GM12878 (cell line): ENCODE measurements at regions not wholly inside any gene's neighbourhood (a gene's known extent, or its start where the extent isn't known, plus 50 kb on each side); places are given as distances from the start of the nearest gene placed in this dataset.

Experiments used
- ATAC-seq: fragments of 200-7000 bp; cut with Tn5 transposase; 3 replicates; pipeline ENCODE4 v1.9.1; 2020; ENCODE audit warnings: mild to moderate bottlenecking, moderate library complexity
- BruUV-seq: library from RNA; stranded (reverse); fragments of 400-500 nt; replicated peaks from 2 replicates; lab custom pipeline; 2021; lab: Mats Ljungman, UMichigan
- CTCF ChIA-PET: fragments of 300-600 bp; sonication (Branson Sonifier 250); formaldehyde crosslinking; extraction: SDS; loops from one replicate; lab custom pipeline; 2021; ENCODE audit warnings: inconsistent platforms; lab: Yijun Ruan, JAX
- POLR2A ChIA-PET: fragments of 350-600 bp; formaldehyde crosslinking; extraction: SDS; loops from one replicate; lab custom pipeline; 2021; ENCODE audit warnings: inconsistent platforms; lab: Charles Lee
- RAD21 ChIA-PET: fragments of 300-600 bp; sonication (Branson Sonifier 250); formaldehyde crosslinking; loops from one replicate; lab custom pipeline; 2023; ENCODE audit warnings: antibody characterized with exemption; ENCODE audit not compliant: unreplicated experiment; lab: Charles Lee
- SMC1A ChIA-PET: fragments of 300-600 bp; sonication (Branson Sonifier 250); formaldehyde crosslinking; loops from one replicate; lab custom pipeline; 2023; ENCODE audit not compliant: unreplicated experiment, uncharacterized antibody; lab: Charles Lee
- DNase-seq: peaks from one replicate; pipeline ENCODE4 v3.0.0-alpha.2; 2011; ENCODE audit warnings: low read depth, low spot score
- FAIRE-seq: peaks from 3 replicates; lab custom pipeline; 2011; peaks lifted over from hg19 to GRCh38; lab: Jason Lieb, UNC
- H2AFZ ChIP-seq: 2 replicates; pipeline ENCODE4 v1.6.0; 2011; ENCODE audit warnings: low read depth, low read length, control low read depth; ENCODE audit not compliant: control insufficient read depth
- H3K27ac ChIP-seq: 2 replicates; pipeline ENCODE4 v1.5.1; 2011; ENCODE audit warnings: control low read depth; ENCODE audit not compliant: control insufficient read depth, insufficient read depth
- H3K27me3 ChIP-seq, 2 experiments: replicated peaks in 1 of 2; 2 replicates each; pipeline versions ENCODE4 v1.6.0 to v1.6.1; 2011; ENCODE audit warnings: low read length in 1 of 2; ENCODE audit not compliant: control insufficient read depth in 2 of 2, insufficient read depth in 2 of 2
- H3K36me3 ChIP-seq, 2 experiments: 2 replicates each; pipeline ENCODE4 v1.5.1; 2011; ENCODE audit warnings: low read length in 1 of 2; ENCODE audit not compliant: control insufficient read depth in 2 of 2, insufficient read depth in 2 of 2
- H3K4me1 ChIP-seq: 2 replicates; pipeline ENCODE4 v1.6.1; 2011; ENCODE audit warnings: mild to moderate bottlenecking, low read length, moderate library complexity, mixed read lengths; ENCODE audit not compliant: control insufficient read depth, insufficient read depth
- H3K4me2 ChIP-seq: 2 replicates; pipeline ENCODE4 v1.6.0; 2011; ENCODE audit warnings: control low read depth; ENCODE audit not compliant: control insufficient read depth, insufficient read depth
- H3K4me3 ChIP-seq: fragments of 200-600 bp; sonication (generic); 2 replicates; pipeline ENCODE4 v1.5.1; 2016
- H3K79me2 ChIP-seq: 2 replicates; pipeline ENCODE4 v1.6.0; 2011; ENCODE audit warnings: low read length; ENCODE audit not compliant: control insufficient read depth, insufficient read depth
- H3K9ac ChIP-seq: 2 replicates; pipeline ENCODE4 v1.8.0; 2011; ENCODE audit warnings: low read length, control low read depth, mixed read lengths; ENCODE audit not compliant: control insufficient read depth, insufficient read depth
- H3K9me3 ChIP-seq: replicated peaks from 3 replicates; pipeline ENCODE4 v1.5.1; 2011; ENCODE audit warnings: mild to moderate bottlenecking, low read length; ENCODE audit not compliant: control insufficient read depth, insufficient read depth
- H4K20me1 ChIP-seq: 2 replicates; pipeline ENCODE4 v1.6.0; 2011; ENCODE audit not compliant: control insufficient read depth, insufficient read depth
- BHLHE40 ChIP-seq, 2 experiments: fragments of 450-650 bp in 1 of 2; IDR thresholded peaks; 2 replicates each; pipeline ENCODE4 v1.6.1; 2011 to 2017; ENCODE audit warnings: low read depth in 2 of 2, borderline replicate concordance in 1 of 2, improper control_type of control experiment in 1 of 2, low read length in 1 of 2, mild to moderate bottlenecking in 1 of 2
- CEBPB ChIP-seq, 2 experiments: fragments of 150-350 bp in 1 of 2; IDR thresholded peaks; 2 replicates each; pipeline ENCODE4 v1.6.1; 2012 to 2014; ENCODE audit warnings: low read depth in 2 of 2, low read length in 2 of 2, borderline replicate concordance in 1 of 2, inconsistent platforms in 1 of 2
- CHD2 ChIP-seq: IDR thresholded peaks from 2 replicates; pipeline ENCODE4 v1.6.1; 2011; ENCODE audit warnings: low read depth, low read length, improper control_type of control experiment, borderline replicate concordance
- EZH2 ChIP-seq: IDR thresholded peaks from 2 replicates; pipeline ENCODE4 v1.6.1; 2012; ENCODE audit warnings: low read depth, mild to moderate bottlenecking, control low read depth, inconsistent platforms, low read length, borderline replicate concordance; ENCODE audit not compliant: control insufficient read depth
- LARP7 ChIP-seq: fragments of 450-650 bp; IDR thresholded peaks from 2 replicates; pipeline ENCODE4 v1.6.1; 2017; ENCODE audit warnings: mild to moderate bottlenecking
- MEF2B ChIP-seq: fragments of 450-650 bp; IDR thresholded peaks from 2 replicates; pipeline ENCODE4 v1.6.1; 2018; ENCODE audit warnings: mild to moderate bottlenecking, moderate library complexity; ENCODE audit not compliant: partially characterized antibody, poor library complexity, severe bottlenecking
- MTA2 ChIP-seq: fragments of 450-650 bp; IDR thresholded peaks from 2 replicates; pipeline ENCODE4 v1.6.1; 2016; ENCODE audit warnings: low read depth, mild to moderate bottlenecking, moderate library complexity
- NRF1 ChIP-seq: conservative IDR thresholded peaks from 2 replicates; pipeline ENCODE4 v1.6.1; 2011; ENCODE audit warnings: mild to moderate bottlenecking, low read depth, low read length, improper control_type of control experiment
- SIX5 ChIP-seq: IDR thresholded peaks from 2 replicates; pipeline ENCODE4 v1.6.1; 2011; ENCODE audit warnings: mild to moderate bottlenecking, low read depth, low read length, moderate library complexity; ENCODE audit not compliant: severe bottlenecking
- SMAD1 ChIP-seq: fragments of 450-650 bp; IDR thresholded peaks from 2 replicates; pipeline ENCODE4 v1.6.1; 2018; ENCODE audit warnings: mild to moderate bottlenecking, low read depth; ENCODE audit not compliant: partially characterized antibody
- SMC3 ChIP-seq: IDR thresholded peaks from 2 replicates; pipeline ENCODE4 v1.6.1; 2011; ENCODE audit warnings: low read length, improper control_type of control experiment, borderline replicate concordance
- SP1 ChIP-seq: IDR thresholded peaks from one replicate; pipeline ENCODE4 v1.6.1; 2011; ENCODE audit warnings: low read depth, low read length
- ZNF274 ChIP-seq: IDR thresholded peaks from one replicate; pipeline ENCODE4 v1.8.0; 2011; ENCODE audit not compliant: insufficient read length, insufficient read depth
- ZNF384 ChIP-seq: IDR thresholded peaks from 2 replicates; pipeline ENCODE4 v1.6.1; 2012; ENCODE audit warnings: low read depth, mild to moderate bottlenecking, low read length, improper control_type of control experiment, borderline replicate concordance
- WGBS: methylation state at CpG from one replicate; pipeline ENCODE4 v1.1.6; 2016; ENCODE audit warnings: low lambda C conversion rate; ENCODE audit not compliant: insufficient replicate concordance, insufficient coverage; ENCODE audit errors: missing lambda C conversion rate; 5-methylcytosine and 5-hydroxymethylcytosine counted together
- in situ Hi-C: fragments of 300-500 bp; cut with MboI; formaldehyde crosslinking; loops from 9 replicates; pipeline ENCODE4 v1.14.3; 2018; ENCODE audit warnings: mixed read lengths
- intact Hi-C: fragments of 100-400 bp; cut with micrococcal nuclease; formaldehyde crosslinking; loops from one replicate; pipeline ENCODE4 v1.14.2; 2022; ENCODE audit not compliant: unreplicated experiment
- TF ChIP-seq, protein P1 (sequence below): fragments of 450-650 bp; formaldehyde crosslinking; IDR thresholded peaks from 2 replicates; pipeline ENCODE4 v1.4.0; 2022; ENCODE audit warnings: mild to moderate bottlenecking, moderate library complexity
- TF ChIP-seq, protein P2 (sequence below): IDR thresholded peaks from 2 replicates; pipeline ENCODE4 v1.6.1; 2012; ENCODE audit warnings: improper control_type of control experiment, low read depth, low read length; ENCODE audit not compliant: insufficient replicate concordance

DNA sequence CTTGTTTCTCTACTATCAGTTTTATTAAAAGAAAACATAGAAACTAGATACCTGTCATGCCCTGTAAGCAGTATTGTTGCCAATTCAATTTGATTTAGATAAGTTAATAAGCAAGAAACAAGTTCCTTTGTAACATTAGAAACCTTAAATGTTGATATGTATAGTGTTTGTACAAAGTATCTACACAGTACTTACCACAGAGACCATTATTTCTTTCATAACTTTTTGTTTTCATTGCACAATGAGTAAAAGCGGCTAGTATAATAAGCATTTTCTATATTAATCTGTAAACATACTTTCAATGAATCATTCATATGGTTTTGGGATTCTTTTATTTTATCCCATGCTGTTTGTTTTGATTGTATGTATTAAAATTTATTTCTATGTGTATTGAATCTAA lies 305.1 kb downstream of the TTC6 start:
- Histone ChIP-seq H3K9me3 (no peaks in the 10 kb centered on the region), H3K27me3 (no peaks in the 10 kb centered on the region), H3K4me2 (no peak overlapping the region), H4K20me1 (no peaks in the 10 kb centered on the region; the same call in 1 of the 2 replicates), H3K9ac (no peak overlapping the region), H2AFZ (no peak overlapping the region), H3K27ac (no peak overlapping the region), H3K36me3 (no peaks in the 10 kb centered on the region), H3K79me2 (no peaks in the 10 kb centered on the region), H3K4me3 (no peak overlapping the region)
- ChIA-PET POLR2A (no interaction called here), RAD21 (no interaction called here), SMC1A (no interaction called here), CTCF (no interaction called here)
- in situ Hi-C loops = loop anchor here (10.0 kb wide), 2 partner anchors 964 to 1114 kb away; no protein-coding TSS in a partner anchor
- no TSS peak for BruUV-seq
- FAIRE-seq (no peak), ATAC-seq (no peak), DNase-seq (no peak)
- 33% methylated on average over 1 of the region's 1 CpG for whole genome bisulfite sequencing
- intact Hi-C loops = loop anchor here (10.0 kb wide), 2 partner anchors 294 to 964 kb away; no protein-coding TSS in a partner anchor
- TF ChIP-seq CEBPB (IDR thresholded peaks at IDR 0.05; ENCODE audit: borderline replicate concordance in 1 of 2, low read depth in 2 of 2, low read length in 2 of 2) = no peak
- TF ChIP-seq BHLHE40 (IDR thresholded peaks at IDR 0.05; ENCODE audit: borderline replicate concordance in 1 of 2, low read depth in 2 of 2, low read length in 1 of 2) = no peak
- TF ChIP-seq SMAD1 = no peak
- TF ChIP-seq ZNF274 = no peak
- TF ChIP-seq MEF2B = no peak
- TF ChIP-seq, protein P1, sequence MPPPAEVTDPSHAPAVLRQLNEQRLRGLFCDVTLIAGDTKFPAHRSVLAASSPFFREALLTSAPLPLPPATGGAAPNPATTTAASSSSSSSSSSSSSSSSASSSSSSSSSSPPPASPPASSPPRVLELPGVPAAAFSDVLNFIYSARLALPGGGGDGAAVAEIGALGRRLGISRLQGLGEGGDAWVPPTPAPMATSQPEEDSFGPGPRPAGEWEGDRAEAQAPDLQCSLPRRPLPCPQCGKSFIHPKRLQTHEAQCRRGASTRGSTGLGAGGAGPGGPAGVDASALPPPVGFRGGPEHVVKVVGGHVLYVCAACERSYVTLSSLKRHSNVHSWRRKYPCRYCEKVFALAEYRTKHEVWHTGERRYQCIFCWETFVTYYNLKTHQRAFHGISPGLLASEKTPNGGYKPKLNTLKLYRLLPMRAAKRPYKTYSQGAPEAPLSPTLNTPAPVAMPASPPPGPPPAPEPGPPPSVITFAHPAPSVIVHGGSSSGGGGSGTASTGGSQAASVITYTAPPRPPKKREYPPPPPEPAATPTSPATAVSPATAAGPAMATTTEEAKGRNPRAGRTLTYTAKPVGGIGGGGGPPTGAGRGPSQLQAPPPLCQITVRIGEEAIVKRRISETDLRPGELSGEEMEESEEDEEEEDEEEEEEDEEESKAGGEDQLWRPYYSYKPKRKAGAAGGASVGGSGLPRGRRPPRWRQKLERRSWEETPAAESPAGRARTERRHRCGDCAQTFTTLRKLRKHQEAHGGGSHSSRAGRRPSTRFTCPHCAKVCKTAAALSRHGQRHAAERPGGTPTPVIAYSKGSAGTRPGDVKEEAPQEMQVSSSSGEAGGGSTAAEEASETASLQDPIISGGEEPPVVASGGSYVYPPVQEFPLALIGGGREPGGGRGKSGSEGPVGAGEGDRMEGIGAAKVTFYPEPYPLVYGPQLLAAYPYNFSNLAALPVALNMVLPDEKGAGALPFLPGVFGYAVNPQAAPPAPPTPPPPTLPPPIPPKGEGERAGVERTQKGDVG (CRISPR knock-in tag) = no peak
- TF ChIP-seq SMC3 = no peak
- no peak for TF ChIP-seq NRF1
- TF ChIP-seq, protein P2, sequence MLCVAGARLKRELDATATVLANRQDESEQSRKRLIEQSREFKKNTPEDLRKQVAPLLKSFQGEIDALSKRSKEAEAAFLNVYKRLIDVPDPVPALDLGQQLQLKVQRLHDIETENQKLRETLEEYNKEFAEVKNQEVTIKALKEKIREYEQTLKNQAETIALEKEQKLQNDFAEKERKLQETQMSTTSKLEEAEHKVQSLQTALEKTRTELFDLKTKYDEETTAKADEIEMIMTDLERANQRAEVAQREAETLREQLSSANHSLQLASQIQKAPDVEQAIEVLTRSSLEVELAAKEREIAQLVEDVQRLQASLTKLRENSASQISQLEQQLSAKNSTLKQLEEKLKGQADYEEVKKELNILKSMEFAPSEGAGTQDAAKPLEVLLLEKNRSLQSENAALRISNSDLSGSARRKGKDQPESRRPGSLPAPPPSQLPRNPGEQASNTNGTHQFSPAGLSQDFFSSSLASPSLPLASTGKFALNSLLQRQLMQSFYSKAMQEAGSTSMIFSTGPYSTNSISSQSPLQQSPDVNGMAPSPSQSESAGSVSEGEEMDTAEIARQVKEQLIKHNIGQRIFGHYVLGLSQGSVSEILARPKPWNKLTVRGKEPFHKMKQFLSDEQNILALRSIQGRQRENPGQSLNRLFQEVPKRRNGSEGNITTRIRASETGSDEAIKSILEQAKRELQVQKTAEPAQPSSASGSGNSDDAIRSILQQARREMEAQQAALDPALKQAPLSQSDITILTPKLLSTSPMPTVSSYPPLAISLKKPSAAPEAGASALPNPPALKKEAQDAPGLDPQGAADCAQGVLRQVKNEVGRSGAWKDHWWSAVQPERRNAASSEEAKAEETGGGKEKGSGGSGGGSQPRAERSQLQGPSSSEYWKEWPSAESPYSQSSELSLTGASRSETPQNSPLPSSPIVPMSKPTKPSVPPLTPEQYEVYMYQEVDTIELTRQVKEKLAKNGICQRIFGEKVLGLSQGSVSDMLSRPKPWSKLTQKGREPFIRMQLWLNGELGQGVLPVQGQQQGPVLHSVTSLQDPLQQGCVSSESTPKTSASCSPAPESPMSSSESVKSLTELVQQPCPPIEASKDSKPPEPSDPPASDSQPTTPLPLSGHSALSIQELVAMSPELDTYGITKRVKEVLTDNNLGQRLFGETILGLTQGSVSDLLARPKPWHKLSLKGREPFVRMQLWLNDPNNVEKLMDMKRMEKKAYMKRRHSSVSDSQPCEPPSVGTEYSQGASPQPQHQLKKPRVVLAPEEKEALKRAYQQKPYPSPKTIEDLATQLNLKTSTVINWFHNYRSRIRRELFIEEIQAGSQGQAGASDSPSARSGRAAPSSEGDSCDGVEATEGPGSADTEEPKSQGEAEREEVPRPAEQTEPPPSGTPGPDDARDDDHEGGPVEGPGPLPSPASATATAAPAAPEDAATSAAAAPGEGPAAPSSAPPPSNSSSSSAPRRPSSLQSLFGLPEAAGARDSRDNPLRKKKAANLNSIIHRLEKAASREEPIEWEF = no peak
- TF ChIP-seq LARP7 = no peak
- no peak for TF ChIP-seq SP1
- no peak for TF ChIP-seq EZH2
- TF ChIP-seq SIX5 = no peak
- TF ChIP-seq CHD2 = no peak
- TF ChIP-seq ZNF384 = no peak
- no peak for TF ChIP-seq MTA2
- TF ChIP-seq, all 136 proteins: peak for 0
- no peaks in the 10 kb centered on the region for H3K4me1 ChIP-seq
